ENCODE measurements at regions not wholly inside any gene's neighbourhood (a gene's known extent, or its start where the extent isn't known, plus 50 kb on each side); places are given as distances from the start of the nearest gene placed in this dataset.

DNA sequence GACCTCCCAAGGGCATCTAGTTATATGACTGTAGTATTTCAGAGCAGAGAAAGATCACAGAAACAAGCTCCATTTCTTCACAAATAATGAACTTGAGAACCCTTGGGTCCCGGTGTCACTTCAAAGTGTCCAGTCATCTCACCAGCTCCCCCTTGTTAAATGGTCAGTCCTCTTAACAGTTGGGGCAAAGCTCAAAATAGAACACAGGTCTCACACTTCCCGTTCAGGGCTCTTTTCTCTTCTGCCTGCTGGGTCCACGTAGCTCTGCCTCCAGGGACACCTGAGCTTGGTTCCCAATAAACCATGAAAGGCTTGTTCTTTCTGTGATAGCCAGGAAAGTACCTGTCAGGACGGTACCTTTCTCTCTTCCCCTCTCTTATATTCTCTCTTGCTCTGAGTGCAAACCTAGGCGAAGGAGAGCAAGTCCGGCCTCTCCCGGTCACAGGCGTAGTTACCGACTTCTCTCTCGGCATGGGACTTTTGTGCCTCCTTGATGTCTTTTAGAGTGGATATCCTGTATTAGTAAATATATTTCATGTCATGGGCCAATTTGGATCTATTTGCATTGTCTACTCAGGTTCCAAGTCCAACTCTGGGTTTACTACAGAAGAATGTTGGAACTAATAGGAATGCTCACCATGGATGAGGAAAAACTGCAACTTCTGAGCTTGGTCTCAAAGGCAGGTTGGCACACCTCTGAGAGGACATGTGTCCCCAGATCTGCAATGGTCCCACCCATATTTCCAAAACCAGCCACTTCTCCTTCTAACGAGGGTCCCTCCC lies 118.8 kb upstream of the PARP11 start:
- no peak for DNase-seq (ENCODE audit: low read depth, low spot score)
- no peak overlapping the region for H3K4me3 ChIP-seq (ENCODE audit: low read length)

DNA sequence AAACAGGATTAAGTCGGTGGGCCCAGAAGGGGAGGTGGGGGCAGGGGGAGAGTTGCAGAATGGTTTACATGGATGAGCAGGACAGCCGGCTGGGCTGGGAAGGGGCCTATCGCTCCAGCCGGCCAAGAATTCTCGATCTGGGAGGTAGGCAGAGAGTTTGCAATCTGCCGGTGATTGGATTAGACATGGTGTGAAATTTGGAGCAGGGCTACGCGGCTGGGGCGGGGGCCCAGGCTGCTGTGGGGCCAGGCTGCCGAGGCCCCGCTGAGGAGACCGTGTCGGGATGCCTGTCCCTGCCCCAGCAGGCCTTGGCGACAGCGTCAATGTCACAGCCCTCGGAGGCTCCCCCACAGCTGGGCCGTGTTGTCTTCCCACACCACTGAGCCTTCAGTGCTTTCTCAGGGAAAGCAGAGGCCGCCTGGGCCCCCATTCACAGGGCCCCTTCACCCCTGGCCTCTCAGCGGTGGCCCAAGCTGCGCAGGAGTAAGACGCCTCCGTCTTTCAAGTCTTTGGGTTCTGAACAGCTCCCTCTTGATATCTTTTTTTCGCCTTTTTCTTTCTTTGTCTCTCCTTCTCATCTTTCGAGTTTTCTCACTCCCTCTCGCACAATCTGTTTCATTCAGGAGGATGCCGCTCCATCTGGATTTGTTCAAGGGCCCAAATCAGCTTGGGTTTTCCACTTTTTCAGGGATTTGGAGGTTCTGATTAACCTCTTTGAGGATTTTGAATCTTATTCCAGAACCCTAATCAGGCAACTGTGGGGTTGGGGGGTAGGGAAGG lies 117.5 kb upstream of the PARP11 start:
- no peak overlapping the region for H3K4me3 ChIP-seq (ENCODE audit: low read length)
- no peak for DNase-seq (ENCODE audit: low read depth, low spot score)

DNA sequence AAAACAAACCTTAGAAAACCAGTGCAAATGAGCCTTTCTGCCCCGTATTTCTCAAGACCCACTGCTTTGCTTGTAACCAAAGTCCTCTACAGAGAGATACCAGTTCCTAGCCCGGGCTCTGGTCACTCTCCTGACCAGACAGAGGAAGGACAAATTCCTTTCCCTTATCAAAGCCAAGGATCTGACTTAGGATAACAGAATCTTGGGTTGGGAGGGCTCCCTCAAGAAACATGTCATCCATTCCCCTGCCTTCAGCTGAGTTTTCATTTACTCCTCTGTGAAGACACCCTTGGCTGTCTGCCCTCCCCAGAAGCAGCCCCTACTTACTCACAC lies 116.0 kb upstream of the PARP11 start:
- no peak for DNase-seq (ENCODE audit: low read depth, low spot score)
- no peak overlapping the region for H3K4me3 ChIP-seq (ENCODE audit: low read length)

- H3K4me3 ChIP-seq (ENCODE audit: low read length), result no peak overlapping the region
- DNase-seq (ENCODE audit: low read depth, low spot score), result peak; percentile 82
Measured at GRCh38 chr12:3988519-3989217, 115.5 kb upstream of the PARP11 start.

DNA sequence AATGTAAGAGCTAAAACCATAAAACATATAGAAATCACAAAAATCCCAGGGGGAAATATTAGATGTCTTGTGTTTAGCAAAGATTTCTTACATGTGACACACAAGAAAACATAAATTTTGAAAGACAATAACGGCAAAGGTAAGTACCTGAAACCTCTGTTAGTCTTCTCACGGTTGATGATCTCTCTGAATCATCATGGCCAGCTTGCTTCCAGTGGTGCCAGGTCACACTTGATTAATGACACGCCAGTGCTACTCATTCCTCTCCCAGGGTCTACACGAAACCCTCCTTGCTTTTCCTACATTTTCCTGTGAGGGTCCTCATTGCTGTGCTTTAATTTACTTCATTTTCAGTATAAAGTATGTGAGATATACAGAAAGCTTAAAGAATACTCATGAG lies 114.4 kb upstream of the PARP11 start:
- no peak overlapping the region for H3K4me3 ChIP-seq (ENCODE audit: low read length)
- DNase-seq (ENCODE audit: low read depth, low spot score), result no peak

- no peak overlapping the region for H3K4me3 ChIP-seq (ENCODE audit: low read length)
- DNase-seq (ENCODE audit: low read depth, low spot score), result no peak
Measured at GRCh38 chr12:3980504-3981272, 107.5 kb upstream of the PARP11 start.

GRCh38 chr12:3977621-3978020 lies 104.4 kb upstream of the PARP11 start:
- H3K4me3 ChIP-seq (ENCODE audit: low read length), result no peak overlapping the region
- DNase-seq (ENCODE audit: low read depth, low spot score), result no peak

DNA sequence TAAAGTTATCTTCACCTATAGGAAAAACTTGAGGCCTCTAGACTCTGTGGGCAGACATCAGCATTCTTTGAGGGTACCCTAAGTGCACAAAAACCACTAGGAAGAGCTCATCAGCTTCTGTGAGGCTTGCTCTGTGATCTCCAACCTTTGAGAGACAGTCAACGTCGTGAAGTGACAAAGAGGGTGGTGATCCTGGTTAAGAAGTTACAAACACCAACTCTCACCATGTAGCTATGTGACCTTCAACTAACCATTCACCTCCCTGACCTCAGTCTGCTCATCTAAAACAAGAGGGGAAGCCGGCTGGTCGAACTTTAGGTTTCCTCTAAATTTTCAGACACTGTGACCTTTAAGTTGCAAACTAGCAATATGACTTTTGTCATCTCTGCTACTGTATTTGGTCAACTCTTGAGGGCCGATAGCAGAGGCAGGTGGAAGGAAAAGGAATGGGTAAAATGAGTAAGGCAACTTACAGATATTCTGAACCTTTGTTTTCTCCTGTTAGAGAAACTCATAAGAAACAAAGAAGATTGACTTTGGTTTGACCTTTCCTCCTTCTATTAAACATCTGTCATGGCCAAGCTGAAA lies 103.2 kb upstream of the PARP11 start:
- DNase-seq (ENCODE audit: low read depth, low spot score), result no peak
- no peak overlapping the region for H3K4me3 ChIP-seq (ENCODE audit: low read length)

DNA sequence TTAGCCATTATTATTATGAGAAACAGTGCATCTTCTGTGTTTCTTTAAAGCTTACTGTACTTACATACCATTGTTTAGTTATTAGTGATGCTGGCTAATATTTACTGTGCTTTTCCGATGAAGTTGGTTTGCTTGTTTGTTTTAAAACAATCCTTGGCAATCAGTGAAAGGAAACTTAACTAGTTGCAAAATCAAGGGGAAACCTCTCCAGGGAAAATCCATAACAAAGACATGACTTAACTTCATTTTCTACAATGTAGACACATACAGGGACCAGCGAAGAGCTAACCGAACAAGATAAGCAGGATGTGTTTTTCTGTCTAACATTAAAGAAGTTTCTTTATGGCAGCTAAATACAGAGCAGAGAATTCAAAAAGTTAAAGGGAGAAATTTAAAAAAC lies 102.5 kb upstream of the PARP11 start:
- DNase-seq (ENCODE audit: low read depth, low spot score), result no peak
- H3K4me3 ChIP-seq (ENCODE audit: low read length), result no peak overlapping the region

- H3K4me3 ChIP-seq (ENCODE audit: low read length), result no peak overlapping the region
- DNase-seq (ENCODE audit: low read depth, low spot score), result no peak
Measured at GRCh38 chr12:3974883-3975282, 101.7 kb upstream of the PARP11 start.

DNA sequence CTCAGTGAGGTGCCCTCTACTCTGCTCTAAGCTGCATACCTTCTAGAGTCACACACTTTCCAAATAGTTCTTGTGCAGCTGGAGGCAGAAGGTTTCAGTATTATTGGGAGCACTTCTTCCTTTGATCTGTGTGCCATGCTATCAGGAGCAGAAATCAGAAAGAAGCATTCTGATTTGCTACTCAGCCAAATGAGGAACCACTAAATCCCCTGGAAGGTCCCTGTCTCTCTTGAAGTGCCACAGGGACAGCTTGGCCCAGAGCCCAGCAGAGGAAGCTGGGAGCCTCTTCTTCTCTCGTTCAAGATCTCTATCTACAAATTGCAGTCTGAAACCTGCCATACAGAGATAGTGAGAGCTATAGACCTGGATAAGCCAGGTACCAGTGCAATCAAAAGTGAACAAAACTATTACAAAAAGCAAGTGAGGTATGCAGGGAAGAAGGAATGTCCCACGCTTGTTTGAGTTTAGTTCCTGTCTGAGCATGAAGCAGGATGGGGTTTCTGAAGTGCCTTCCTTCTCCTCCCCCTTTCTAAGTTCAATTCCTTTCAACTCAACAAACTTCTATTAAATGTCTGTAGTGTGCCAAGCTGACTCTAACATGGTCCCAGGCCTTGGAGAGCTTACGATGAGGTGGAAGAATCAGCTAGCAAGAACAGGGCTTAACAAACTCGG lies 100.9 kb upstream of the PARP11 start:
- peak; percentile 39 for DNase-seq (ENCODE audit: low read depth, low spot score)

GRCh38 chr12:3973269-3973884 lies 100.2 kb upstream of the PARP11 start:
- DNase-seq (ENCODE audit: low read depth, low spot score), result no peak
- no peak overlapping the region for H3K4me3 ChIP-seq (ENCODE audit: low read length)

More for the DNA sequence above, 100.9 kb upstream of the PARP11 start:
- H3K4me3 ChIP-seq (ENCODE audit: low read length), result no peak overlapping the region

DNA sequence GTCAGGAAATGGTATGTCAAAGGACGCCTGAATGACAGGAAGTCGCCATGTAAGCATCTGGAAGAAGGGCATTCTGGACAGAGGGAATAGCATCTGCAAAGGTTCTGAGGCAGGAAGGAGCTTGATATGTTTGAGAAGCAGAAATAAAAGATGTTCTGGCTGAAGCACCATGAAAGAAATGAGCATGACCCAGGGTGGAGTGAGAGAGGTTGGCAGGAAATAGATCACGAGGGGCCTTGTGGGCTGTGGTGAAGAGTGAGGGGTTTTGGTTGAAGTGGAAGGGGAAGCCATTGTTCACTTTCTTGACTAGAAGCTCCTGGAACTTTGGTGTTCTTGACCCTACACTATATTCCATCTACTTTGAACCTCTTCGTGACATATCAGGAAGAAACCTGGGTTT lies 99.4 kb upstream of the PARP11 start:
- no peak overlapping the region for H3K4me3 ChIP-seq (ENCODE audit: low read length)
- peak; percentile 58 for DNase-seq (ENCODE audit: low read depth, low spot score)

- H3K4me3 ChIP-seq (ENCODE audit: low read length), result no peak overlapping the region
Measured at GRCh38 chr12:3968523-3968922, 95.3 kb upstream of the PARP11 start.

DNA sequence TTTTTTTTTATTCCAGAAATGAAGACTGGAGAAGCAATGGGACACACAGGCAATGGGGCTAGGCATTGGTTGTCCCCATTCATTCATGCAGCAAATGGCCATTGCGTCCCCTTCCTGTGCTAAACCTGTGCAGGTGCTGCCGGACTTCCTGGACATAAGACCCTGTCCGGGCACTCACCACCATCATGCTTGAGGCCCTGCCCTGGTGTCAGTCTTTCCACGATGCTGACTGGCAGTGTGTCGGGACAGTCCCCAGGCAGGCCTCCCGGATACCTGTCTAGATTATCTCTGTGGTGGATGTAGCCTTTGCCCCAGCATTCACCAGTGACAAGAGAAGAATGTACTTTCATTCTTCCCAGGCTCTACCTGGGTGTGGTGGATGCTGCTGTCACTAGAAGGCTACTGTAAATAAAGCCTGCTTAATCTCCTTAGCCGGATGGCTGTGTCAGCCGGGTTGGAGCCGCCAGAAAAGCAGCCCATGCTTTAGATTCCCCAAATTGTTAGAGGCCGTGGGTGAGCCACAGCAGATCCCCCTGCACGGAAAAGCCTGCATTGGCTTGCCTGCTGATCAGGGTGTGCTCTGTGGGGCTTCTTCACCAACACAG lies 94.5 kb upstream of the PARP11 start:
- no peak overlapping the region for H3K4me3 ChIP-seq (ENCODE audit: low read length)
- DNase-seq (ENCODE audit: low read depth, low spot score), result no peak

More at GRCh38 chr12:3968523-3968922, 95.3 kb upstream of the PARP11 start:
- no peak for DNase-seq (ENCODE audit: low read depth, low spot score)

DNA sequence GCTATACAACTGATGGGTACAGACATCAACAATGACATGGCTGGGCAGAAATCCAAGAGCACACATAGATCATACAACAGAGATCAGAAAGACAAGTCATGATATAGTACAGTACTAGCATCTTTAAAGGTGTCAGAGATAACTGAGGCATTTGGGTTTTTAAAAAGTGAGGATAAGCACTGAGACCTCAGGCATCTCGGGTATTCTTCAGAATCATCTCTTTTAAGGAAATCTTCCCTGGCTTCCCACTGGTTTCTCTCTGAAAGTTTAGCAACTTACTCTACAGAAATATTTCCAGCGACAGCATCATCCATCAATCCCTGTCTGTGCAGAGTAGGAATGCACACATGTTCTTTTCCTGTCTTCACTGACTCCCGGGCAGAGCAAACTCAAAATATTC lies 93.2 kb upstream of the PARP11 start:
- no peak for DNase-seq (ENCODE audit: low read depth, low spot score)
- H3K4me3 ChIP-seq (ENCODE audit: low read length), result no peak overlapping the region

DNA sequence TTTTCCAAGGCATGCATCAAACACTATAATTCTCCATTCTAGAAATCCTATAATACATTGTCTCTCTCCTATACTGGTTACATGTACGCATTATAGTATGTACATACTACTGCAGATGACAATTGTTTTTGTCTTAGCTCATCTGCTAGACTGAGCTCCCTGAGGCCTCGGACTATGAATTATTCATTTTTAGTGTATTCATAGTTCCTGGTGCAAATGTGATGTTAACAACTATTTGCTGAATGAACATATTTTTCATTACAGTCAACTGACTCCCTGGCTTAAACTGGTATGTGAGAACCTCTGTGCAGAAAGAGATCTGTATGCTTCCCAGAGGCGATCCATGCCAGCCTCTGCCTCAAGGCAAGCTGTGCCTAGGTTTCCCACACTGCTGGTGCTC lies 91.8 kb upstream of the PARP11 start:
- no peak for DNase-seq (ENCODE audit: low read depth, low spot score)
- H3K4me3 ChIP-seq (ENCODE audit: low read length), result no peak overlapping the region

- H3K4me3 ChIP-seq (ENCODE audit: low read length), result no peak overlapping the region
- DNase-seq (ENCODE audit: low read depth, low spot score), result no peak
Measured at GRCh38 chr12:3964439-3964838, 91.2 kb upstream of the PARP11 start.

Data from Jurkat, Clone E6-1 (cell line).